Muscle of leg (tissue), 3 donors: ENCODE measurements at regions not wholly inside any gene's neighbourhood (a gene's known extent, or its start where the extent isn't known, plus 50 kb on each side); places are given as distances from the start of the nearest gene placed in this dataset.
"Not testable (repeated sequence)": the region's sequence is repeated elsewhere in the genome, so short reads cannot be mapped to it uniquely, and the experiment has no call there.

Source experiments
- DNase-seq: peaks from one replicate; pipeline ENCODE4 v3.0.0; 2013
- H3K27ac ChIP-seq: one replicate; pipeline ENCODE4 v1.5.1; 2013; ENCODE audit warnings: mild to moderate bottlenecking, low read length, control low read depth
- H3K27me3 ChIP-seq: one replicate; pipeline ENCODE4 v1.6.1; 2013; ENCODE audit warnings: low read length; ENCODE audit not compliant: control insufficient read depth, insufficient read depth
- H3K36me3 ChIP-seq: one replicate; pipeline ENCODE4 v1.6.1; 2013; ENCODE audit warnings: low read length; ENCODE audit not compliant: control insufficient read depth, insufficient read depth
- H3K4me1 ChIP-seq: one replicate; pipeline ENCODE4 v1.6.1; 2013; ENCODE audit warnings: low read length; ENCODE audit not compliant: control insufficient read depth, insufficient read depth
- H3K4me3 ChIP-seq: one replicate; pipeline ENCODE4 v1.5.1; 2013; ENCODE audit warnings: low read length, control low read depth
- H3K9me3 ChIP-seq: replicated peaks from 2 replicates; pipeline ENCODE4 v1.6.1; 2013; ENCODE audit warnings: low read depth, low read length; ENCODE audit not compliant: control insufficient read depth
- WGBS: methylation state at CpG from one replicate; pipeline ENCODE4 v1.1.5; 2013; ENCODE audit warnings: missing lambda C conversion rate; ENCODE audit not compliant: insufficient coverage; 5-methylcytosine and 5-hydroxymethylcytosine counted together

DNA sequence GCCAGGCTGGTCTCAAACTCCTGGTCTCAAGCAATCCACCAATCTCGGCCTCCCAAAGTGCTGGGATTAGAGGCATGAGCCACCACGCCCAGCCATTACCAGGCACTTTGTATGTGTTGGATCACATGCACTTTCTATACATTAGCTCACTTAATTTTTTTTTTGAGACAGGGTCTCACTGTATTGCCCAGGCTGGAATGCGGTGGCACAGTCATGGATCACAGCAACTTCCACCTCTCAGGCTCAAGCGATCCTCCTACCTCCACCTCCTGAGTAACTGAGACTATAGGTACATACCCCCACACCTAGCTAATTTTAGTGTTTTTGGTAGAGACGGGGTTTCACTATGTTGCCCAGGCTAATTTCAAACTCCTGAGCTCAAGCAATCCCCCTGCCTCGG, 203.0 kb upstream of the MYL2 start:
- Histone ChIP-seq H3K36me3 (no peaks in the 10 kb centered on the region), H3K27me3 (peaks cover 36% of the 10 kb centered on the region), H3K4me1 (peaks cover 6% of the 10 kb centered on the region), H3K4me3 (no peak overlapping the region), H3K27ac (no peak overlapping the region), H3K9me3 (no peaks in the 10 kb centered on the region)
- DNase-seq = no peak
- WGBS = 92% methylated on average over 4 of the region's 6 CpGs

DNA sequence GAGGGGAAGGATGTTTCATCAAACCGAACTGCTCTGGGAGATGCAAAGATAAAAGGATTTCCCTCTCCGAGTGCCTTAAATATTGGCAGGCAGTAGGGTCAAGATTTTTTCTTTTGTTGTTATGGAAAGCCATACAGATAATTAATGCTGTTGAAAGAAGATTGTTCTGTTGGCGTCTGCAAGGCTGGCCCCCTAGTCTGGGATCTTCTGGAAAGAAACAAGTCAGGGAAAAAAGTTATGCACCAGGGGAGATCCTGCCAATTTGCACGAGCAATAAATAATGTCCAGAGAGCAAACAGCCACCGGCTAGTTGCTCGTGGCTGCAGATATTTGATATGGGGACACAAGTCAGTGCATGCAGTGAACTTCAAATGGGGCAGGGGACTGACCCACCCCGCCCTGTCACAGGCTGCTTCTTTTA, 202.1 kb upstream of the MYL2 start:
- Histone ChIP-seq H3K36me3 (no peaks in the 10 kb centered on the region), H3K4me1 (peaks cover 6% of the 10 kb centered on the region), H3K4me3 (no peak overlapping the region), H3K9me3 (no peaks in the 10 kb centered on the region), H3K27ac (no peak overlapping the region), H3K27me3 (peaks cover 36% of the 10 kb centered on the region)
- WGBS = 0% methylated on average over 4 of the region's 7 CpGs
- peak; percentile 14 for DNase-seq

DNA sequence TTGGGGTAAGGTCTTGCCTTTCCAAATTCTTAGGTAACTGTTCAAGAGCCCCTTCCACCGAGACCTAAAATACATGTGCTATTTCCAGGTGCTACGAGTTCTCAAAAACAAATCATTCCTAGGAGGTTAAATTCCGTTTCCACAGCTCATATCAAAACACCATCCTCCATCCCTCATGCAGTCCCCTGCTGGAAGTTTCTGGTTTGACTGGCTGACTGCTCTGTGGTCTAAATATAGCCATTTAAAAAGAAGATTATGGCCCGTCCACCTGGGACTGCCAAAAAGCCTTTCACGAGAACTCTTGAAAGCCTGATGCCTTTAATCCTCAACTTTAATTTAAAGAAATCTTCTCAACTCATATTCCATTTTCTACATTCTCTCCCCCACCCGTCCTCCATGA, 201.5 kb upstream of the MYL2 start:
- no peak overlapping the region for H3K4me3 ChIP-seq
- H3K36me3 ChIP-seq = no peaks in the 10 kb centered on the region
- no peaks in the 10 kb centered on the region for H3K9me3 ChIP-seq
- H3K4me1 ChIP-seq = peaks cover 6% of the 10 kb centered on the region
- no peak overlapping the region for H3K27ac ChIP-seq
- H3K27me3 ChIP-seq = peaks cover 36% of the 10 kb centered on the region
- 12% methylated on average over 5 of the region's 6 CpGs for WGBS
- peak; percentile 20 for DNase-seq

DNA sequence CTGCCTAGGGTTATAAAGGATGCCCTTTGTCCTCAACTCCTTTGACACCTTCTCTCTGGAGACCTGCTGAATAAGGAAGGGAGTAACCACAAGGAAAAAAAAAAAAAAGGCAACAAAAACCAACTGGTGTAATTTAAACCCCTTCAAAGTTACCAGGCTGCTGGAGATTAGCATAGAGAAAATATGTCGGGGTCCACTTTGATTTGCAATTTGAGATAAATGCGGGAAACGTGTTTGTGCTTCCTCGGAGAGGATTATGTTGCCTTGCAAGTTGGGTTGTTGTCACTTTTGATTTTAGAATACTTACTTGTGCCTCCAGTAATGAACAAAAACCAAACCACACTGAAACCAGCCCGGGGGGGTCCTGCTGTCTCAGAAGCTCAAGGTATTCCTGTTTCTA, 200.2 kb upstream of the MYL2 start:
- peaks cover 36% of the 10 kb centered on the region for H3K27me3 ChIP-seq
- H3K36me3 ChIP-seq = no peaks in the 10 kb centered on the region
- H3K4me3 ChIP-seq = no peak overlapping the region
- H3K27ac ChIP-seq = no peak overlapping the region
- no peaks in the 10 kb centered on the region for H3K9me3 ChIP-seq
- H3K4me1 ChIP-seq = peaks cover 6% of the 10 kb centered on the region
- no CpG with 5 or more reads among the region's 5 CpGs for whole genome bisulfite sequencing
- DNase-seq = no peak

DNA sequence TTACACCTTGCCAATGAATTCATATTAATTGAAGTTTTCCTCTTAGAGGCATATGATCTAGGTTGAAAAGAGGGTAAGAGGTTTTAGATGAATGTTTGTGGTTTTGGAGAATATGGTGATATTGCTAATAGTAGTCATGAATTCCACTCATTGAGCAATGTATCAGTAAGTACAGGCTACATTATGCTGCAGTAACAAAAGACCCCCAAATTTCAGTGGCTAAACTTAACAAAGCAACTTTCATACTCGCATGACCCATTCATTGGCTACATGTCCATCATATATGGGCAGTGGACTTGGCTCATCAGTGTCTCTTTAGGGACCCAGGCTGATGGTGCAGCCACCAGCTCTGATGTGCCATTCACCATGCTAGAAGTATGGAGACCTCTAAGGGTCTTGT, 196.6 kb upstream of the MYL2 start:
- Histone ChIP-seq H3K4me1 (peaks cover 2% of the 10 kb centered on the region), H3K4me3 (no peak overlapping the region), H3K27ac (no peak overlapping the region), H3K36me3 (no peaks in the 10 kb centered on the region), H3K9me3 (no peaks in the 10 kb centered on the region), H3K27me3 (peaks cover 27% of the 10 kb centered on the region)
- WGBS = no CpG with 5 or more reads among the region's 1 CpG
- no peak for DNase-seq

DNA sequence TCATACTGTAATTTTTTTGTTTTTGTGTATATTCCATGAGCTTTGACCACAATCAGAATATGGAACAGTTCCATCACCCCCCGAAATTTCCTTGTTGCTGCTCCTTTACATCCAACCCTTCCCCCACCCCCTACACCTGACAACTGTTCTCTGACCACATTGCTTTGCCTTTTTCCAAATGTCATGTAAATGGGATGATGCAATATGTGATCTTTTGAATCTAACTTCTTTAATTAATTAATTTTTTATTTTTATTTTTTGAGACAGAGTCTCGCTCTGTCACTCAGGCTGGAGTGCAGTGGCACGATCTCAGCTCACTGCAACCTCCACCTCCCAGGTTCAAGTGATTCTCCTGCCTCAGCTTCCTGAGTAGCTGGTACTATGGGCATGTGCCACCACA, 192.9 kb upstream of the MYL2 start:
- no CpG with 5 or more reads among the region's 3 CpGs for WGBS
- not testable (repeated sequence) for H3K36me3 ChIP-seq, H3K4me1 ChIP-seq, H3K4me3 ChIP-seq, H3K27ac ChIP-seq, H3K9me3 ChIP-seq, DNase-seq, H3K27me3 ChIP-seq

DNA sequence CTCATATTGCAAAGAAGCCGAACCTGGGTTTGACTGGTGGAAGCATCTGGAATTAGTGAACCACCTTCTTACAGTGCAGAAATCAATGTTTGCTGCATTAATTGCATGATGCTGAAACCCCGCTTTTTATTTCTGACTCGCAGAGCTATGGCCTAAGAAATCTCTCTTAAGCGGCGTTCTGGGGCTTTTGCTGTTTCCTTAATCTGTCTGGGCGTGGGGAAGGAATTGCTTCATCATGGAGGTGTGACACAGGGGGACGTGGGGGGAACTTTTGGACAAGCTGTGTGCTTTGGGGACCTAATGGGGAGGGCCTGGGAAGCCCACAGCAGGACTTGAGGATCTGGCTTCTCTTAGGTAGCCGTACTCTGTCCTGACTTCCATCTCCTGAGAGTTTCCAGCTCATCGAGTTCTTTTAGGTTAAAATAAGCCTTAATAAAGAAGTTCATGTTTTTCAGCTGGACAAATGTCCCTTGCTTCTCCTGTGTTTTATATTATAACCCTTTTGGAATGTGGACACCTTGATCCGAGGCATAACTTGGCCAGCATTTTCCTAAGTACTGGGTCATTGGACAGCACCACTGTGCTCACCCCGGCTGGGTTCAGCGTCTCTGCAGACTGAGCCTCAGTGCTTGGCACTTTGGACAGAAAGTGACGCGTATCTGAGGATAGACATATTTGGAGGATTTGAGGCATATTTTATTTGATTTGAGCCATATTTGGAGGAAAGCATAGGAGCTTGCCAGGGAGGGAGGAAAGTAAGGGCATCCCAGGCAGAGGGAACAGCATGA, 192.1 kb upstream of the MYL2 start:
- Histone ChIP-seq H3K4me1 (no peaks in the 10 kb centered on the region), H3K36me3 (no peaks in the 10 kb centered on the region), H3K27me3 (no peaks in the 10 kb centered on the region), H3K9me3 (no peaks in the 10 kb centered on the region), H3K27ac (no peak overlapping the region), H3K4me3 (no peak overlapping the region)
- WGBS = 63% methylated on average over 11 of the region's 14 CpGs
- DNase-seq = no peak

DNA sequence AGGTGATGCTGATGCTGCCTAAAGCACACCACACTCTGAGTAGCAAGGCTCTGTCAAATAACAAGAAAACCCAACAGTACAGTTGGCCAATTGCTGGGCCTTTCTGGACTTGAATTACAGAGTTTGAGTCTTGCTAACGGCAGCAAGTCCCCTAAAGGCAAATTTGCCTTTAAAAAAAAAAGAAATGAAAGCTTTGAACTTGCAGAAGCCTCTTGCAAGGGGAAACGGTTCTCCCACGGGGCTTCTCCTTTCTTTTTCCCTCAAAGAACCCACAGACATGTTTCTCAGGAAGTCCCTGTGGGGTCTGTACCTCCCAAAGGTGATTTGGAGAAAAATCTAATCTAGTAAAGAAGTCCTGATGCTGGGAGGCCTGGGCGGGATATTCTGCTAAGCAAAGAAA, 191.3 kb upstream of the MYL2 start:
- no peaks in the 10 kb centered on the region for H3K4me1 ChIP-seq
- no peak overlapping the region for H3K27ac ChIP-seq
- H3K36me3 ChIP-seq = no peaks in the 10 kb centered on the region
- DNase-seq = peak; percentile 19
- no peaks in the 10 kb centered on the region for H3K27me3 ChIP-seq
- no peaks in the 10 kb centered on the region for H3K9me3 ChIP-seq
- H3K4me3 ChIP-seq = no peak overlapping the region
- WGBS = 0% methylated on average over 1 of the region's 4 CpGs

DNA sequence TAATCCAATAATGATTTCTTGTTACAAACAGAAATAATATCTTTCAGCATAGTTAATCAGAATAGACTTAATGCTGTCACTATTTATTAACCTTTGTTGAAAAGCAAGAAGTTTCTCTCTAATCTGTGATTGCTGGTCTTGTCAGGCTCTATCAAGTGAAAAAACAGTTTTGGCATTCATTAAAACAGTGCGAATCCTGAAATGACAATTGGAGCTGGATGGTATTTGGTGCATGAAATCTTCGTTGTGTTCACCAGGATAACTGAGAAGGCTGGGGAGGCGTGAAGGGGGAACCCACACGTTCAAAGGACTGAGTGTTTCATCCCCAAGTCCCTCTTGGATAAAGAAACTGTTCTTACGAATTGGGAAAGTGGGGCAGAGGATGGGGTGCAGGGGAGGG, 190.2 kb upstream of the MYL2 start:
- Histone ChIP-seq H3K4me3 (no peak overlapping the region), H3K9me3 (no peaks in the 10 kb centered on the region), H3K4me1 (no peaks in the 10 kb centered on the region), H3K27ac (no peak overlapping the region), H3K36me3 (no peaks in the 10 kb centered on the region), H3K27me3 (no peaks in the 10 kb centered on the region)
- DNase-seq = no peak
- WGBS = 77% methylated on average over 5 of the region's 5 CpGs

DNA sequence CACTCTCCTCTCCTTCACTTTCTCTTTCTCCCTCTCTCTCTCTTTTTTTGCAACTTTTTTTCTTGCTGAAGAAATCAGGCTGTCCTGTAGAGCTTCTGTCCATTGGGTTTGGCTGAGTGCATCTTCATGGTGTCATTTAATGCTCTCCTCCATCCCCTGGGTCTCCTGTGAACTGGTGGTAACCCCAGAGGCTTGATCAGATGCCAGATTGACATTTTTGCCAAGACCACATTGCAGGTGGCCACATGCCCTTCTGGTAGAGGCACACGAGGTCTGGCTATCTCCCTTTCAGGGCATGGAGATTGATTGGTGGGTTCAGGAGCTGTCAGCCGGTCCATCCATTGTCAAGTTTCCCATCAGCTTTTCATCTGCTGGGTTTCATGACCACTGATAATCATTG, 188.3 kb upstream of the MYL2 start:
- Histone ChIP-seq H3K36me3 (no peaks in the 10 kb centered on the region), H3K27ac (no peak overlapping the region), H3K4me3 (no peak overlapping the region), H3K4me1 (no peaks in the 10 kb centered on the region), H3K27me3 (peaks cover 3% of the 10 kb centered on the region), H3K9me3 (no peaks in the 10 kb centered on the region)
- WGBS = 60% methylated on average over 1 of the region's 2 CpGs
- DNase-seq = no peak
